ENCODE measurements at regions not wholly inside any gene's neighbourhood (a gene's known extent, or its start where the extent isn't known, plus 50 kb on each side); places are given as distances from the start of the nearest gene placed in this dataset.

DNA sequence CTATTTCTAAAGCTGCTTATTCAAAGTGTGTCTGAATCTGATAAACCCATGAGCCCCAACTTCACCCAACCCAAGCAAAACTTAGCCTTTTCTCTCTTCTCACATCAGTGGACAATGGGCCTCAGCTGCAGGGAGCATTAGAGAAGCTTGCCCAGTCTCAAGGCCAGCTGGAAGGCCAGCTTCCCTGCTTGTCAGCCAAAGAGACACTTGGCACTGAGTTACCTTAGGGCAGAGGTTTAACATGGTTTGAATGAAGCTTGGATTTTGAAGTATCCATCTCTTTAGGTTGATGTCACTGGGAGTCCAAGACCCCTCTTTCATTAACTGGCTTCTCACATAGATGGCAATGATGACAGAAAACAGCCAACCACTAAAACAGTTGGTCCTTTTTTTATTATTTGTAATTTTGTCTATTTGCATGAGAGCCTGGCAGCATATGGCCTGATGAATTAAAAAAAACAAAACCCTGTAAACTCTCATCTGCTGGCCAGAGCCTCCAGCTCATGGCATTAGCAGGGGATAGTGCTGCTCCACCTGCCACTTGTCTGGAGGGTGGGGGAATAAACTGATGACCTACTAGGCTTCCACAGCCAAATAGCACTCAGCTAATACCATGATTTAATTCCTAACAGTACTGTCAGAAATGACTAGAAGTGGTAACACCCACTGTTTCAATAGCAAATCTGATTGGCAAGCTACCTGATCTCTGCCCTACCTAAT, 137.0 kb downstream of the UBE2E3 start:
- no peak overlapping the region for H3K56ac ChIP-seq (ENCODE audit: extremely low read depth, insufficient read depth, low read length)

More for the DNA sequence above, 137.0 kb downstream of the UBE2E3 start:
- Histone ChIP-seq H3K9ac (ENCODE audit: low read depth, low read length) (no peak overlapping the region), H3K18ac (ENCODE audit: low read depth, low read length) (no peak overlapping the region), H3K4me1 (ENCODE audit: control insufficient read depth, insufficient read depth, low read length) (no peaks in the 10 kb centered on the region), H3K27me3 (ENCODE audit: control insufficient read depth, insufficient read depth, low read length) (no peaks in the 10 kb centered on the region), H3K27ac (ENCODE audit: insufficient read depth, low read length) (no peak overlapping the region), H3K23ac (ENCODE audit: low read depth, low read length) (no peak overlapping the region), H3K14ac (replicated peaks; ENCODE audit: low read depth, low read length) (no peak overlapping the region), H3K36me3 (ENCODE audit: control insufficient read depth, insufficient read depth, low read length) (no peaks in the 10 kb centered on the region), H3K4ac (ENCODE audit: low read depth, low read length) (no peak overlapping the region), H4K8ac (ENCODE audit: low read depth in 2 of 2, low read length in 2 of 2) (no peak overlapping the region), H4K91ac (ENCODE audit: insufficient read depth, low read depth, low read length) (no peak overlapping the region), H2AK5ac (ENCODE audit: low read depth, low read length) (no peak overlapping the region), H2BK5ac (ENCODE audit: low read depth, low read length, poor library complexity, severe bottlenecking) (no peak overlapping the region), H3K4me3 (ENCODE audit: insufficient read depth, low read depth, low read length) (no peak overlapping the region), H3K9me3 (ENCODE audit: control insufficient read depth, insufficient read depth, low read length) (no peaks in the 10 kb centered on the region), H2AFZ (replicated peaks; ENCODE audit: low read length, poor library complexity) (no peak overlapping the region), H4K5ac (ENCODE audit: low read depth, low read length) (no peak overlapping the region), H4K20me1 (ENCODE audit: insufficient read depth, low read length) (no peaks in the 10 kb centered on the region), H3K9me1 (ENCODE audit: insufficient read depth, low read length) (no peaks in the 10 kb centered on the region), H2BK15ac (ENCODE audit: low read depth, low read length) (no peak overlapping the region), H2BK20ac (ENCODE audit: low read depth, low read length) (no peak overlapping the region), H2AK9ac (replicated peaks; ENCODE audit: low read depth, low read length, poor library complexity) (no peak overlapping the region), H3K4me2 (ENCODE audit: low read depth, low read length) (no peak overlapping the region), H3K79me1 (ENCODE audit: low read depth in 1 of 2, low read length in 2 of 2) (no peaks in the 10 kb centered on the region), H2BK120ac (ENCODE audit: low read depth, low read length) (no peak overlapping the region)
- ATAC-seq (ENCODE audit: low read depth): no peak
- in situ Hi-C loops (cut with MboI; ENCODE audit: low sequenced_read_pairs): loop anchor here (10.0 to 25.0 kb wide), 2 partner anchors 337 to 995 kb away; partner anchors contain the start of gene ITGA4
- no peak for DNase-seq
- ChIA-PET POLR2A (ENCODE audit: unreplicated experiment) (no interaction called here), CTCF (interaction anchor here (0.5 to 0.8 kb wide), 2 partner anchors 13 to 351 kb away, joined by 3 to 4 read pairs; no protein-coding TSS in a partner anchor)
- dilution Hi-C loops (cut with HindIII; ENCODE audit: low sequenced_read_pairs, unreplicated experiment): no loop called here
- intact Hi-C loops (cut with micrococcal nuclease): no loop called here
- TF ChIP-seq POLR2A (IDR thresholded peaks at IDR 0.05; ENCODE audit: low read depth, low read length) (no peak), BHLHE40 (IDR thresholded peaks at IDR 0.05; ENCODE audit: low read depth, low read length) (no peak), RCOR1 (IDR thresholded peaks at IDR 0.05; ENCODE audit: insufficient replicate concordance, low read length) (no peak), RAD21 (IDR thresholded peaks at IDR 0.05; ENCODE audit: low read length) (no peak), CEBPB (IDR thresholded peaks at IDR 0.05; ENCODE audit: low read depth, low read length) (no peak), MAFK (IDR thresholded peaks at IDR 0.05; ENCODE audit: low read depth, low read length) (no peak), RFX5 (IDR thresholded peaks at IDR 0.05; ENCODE audit: low read depth, low read length) (no peak), MXI1 (IDR thresholded peaks at IDR 0.05; ENCODE audit: borderline replicate concordance, low read depth, low read length) (no peak), SMC3 (IDR thresholded peaks at IDR 0.05; ENCODE audit: low read depth, low read length) (no peak), FOS (IDR thresholded peaks at IDR 0.05; ENCODE audit: low read depth, low read length) (no peak)
- TF ChIP-seq, protein P1, sequence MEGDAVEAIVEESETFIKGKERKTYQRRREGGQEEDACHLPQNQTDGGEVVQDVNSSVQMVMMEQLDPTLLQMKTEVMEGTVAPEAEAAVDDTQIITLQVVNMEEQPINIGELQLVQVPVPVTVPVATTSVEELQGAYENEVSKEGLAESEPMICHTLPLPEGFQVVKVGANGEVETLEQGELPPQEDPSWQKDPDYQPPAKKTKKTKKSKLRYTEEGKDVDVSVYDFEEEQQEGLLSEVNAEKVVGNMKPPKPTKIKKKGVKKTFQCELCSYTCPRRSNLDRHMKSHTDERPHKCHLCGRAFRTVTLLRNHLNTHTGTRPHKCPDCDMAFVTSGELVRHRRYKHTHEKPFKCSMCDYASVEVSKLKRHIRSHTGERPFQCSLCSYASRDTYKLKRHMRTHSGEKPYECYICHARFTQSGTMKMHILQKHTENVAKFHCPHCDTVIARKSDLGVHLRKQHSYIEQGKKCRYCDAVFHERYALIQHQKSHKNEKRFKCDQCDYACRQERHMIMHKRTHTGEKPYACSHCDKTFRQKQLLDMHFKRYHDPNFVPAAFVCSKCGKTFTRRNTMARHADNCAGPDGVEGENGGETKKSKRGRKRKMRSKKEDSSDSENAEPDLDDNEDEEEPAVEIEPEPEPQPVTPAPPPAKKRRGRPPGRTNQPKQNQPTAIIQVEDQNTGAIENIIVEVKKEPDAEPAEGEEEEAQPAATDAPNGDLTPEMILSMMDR (conservative IDR thresholded peaks at IDR 0.05; ENCODE audit: low read depth, low read length): no peak
- TF ChIP-seq, protein P2, sequence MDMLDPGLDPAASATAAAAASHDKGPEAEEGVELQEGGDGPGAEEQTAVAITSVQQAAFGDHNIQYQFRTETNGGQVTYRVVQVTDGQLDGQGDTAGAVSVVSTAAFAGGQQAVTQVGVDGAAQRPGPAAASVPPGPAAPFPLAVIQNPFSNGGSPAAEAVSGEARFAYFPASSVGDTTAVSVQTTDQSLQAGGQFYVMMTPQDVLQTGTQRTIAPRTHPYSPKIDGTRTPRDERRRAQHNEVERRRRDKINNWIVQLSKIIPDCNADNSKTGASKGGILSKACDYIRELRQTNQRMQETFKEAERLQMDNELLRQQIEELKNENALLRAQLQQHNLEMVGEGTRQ (IDR thresholded peaks at IDR 0.05; ENCODE audit: low read depth, low read length): no peak
- BruUV-seq (replicated peaks): no TSS peak
